CD4-positive, alpha-beta T cell treated with Interleukin-1 beta for 1 hour (primary cell): ENCODE measurements at regions not wholly inside any gene's neighbourhood (a gene's known extent, or its start where the extent isn't known, plus 50 kb on each side); places are given as distances from the start of the nearest gene placed in this dataset.

Experiments used
- DNase-seq, 2 donors: peaks; one replicate each; pipeline ENCODE4 v3.0.0-alpha.2; 2020 to 2022

DNA sequence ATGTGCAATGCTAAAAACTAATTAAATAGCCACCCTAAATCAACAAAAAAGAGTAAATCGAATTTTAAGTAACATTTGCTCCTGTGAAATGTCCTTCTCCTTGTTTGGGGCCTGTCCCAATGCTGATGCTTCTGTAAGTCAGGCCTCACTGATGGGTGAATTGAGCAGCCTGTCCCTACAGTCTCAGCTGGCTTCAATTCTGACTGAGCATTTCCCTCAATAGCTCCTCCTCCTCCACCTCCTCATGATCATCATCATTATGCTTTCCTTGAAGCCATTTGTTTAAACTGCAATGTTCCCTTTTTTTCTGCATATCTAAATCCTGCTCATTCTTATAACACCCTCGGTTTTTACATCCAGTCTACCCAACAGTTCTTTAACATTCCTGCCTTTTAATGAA is 137.2 kb upstream of the CELF4 start:
- DNase-seq = no peak

DNA sequence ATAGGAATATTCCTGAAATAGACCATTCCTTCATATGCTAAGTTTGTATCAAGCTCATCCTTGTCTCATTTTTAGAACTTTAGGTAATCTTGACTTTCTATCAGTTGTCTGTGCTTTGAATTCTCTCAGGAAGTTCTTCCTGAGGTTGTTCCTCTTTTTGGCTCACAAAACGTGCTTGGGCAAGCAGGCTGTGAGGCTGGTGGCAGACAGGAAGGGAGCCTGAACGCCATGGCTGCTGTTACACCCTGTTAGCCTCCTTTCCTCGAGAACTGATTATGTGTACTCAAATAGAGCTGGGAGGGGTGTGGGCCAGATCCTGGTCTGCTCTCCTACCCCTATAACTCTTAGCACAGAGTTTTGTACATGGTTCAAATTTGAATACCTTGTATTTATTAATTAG is 136.4 kb upstream of the CELF4 start:
- DNase-seq = no peak

DNA sequence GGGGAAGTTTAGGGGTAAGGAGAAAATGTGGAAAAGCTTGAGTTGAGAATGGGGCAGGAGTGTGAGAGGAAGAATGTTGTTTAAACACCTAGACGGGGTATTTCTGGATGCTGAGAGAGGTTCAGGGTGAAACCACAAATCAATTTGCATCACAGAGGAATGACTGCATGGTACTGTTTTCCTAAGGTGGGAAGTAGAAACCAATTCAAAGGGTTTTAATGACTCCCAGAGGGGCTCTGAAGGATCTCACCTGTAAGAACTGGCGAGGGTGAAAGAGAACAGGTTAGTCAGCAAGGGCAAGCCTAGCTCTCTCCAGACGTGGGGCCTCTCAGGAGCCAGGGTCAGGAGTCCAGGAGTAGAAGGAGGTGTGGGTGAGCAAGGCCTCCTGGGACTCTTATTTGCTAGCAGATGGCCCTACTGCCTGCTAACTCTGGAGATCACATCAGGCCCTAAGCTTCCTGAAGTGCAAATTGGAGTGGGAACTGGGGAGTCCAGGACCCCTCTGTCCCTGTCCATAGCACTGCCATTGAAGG is 133.0 kb upstream of the CELF4 start:
- no peak for DNase-seq

DNA sequence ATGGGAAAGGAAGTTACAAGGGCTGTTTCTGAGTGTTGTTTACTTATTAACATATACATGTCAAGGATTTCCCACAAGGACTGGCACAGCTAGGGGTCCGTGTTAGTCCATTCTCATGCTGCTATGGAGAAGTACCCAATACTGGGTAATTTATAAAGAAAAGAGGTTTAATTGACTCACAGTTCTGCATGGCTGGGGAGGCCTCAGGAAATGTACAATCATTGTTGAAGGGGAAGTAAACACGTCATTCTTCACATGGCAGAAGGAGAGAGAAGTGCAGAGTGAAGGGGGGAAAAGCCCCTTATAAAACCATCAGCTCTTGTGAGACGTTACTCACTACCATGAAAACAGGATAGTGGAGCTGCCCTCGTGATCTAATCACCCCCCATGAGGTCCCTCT is 128.9 kb upstream of the CELF4 start:
- no peak for DNase-seq

DNA sequence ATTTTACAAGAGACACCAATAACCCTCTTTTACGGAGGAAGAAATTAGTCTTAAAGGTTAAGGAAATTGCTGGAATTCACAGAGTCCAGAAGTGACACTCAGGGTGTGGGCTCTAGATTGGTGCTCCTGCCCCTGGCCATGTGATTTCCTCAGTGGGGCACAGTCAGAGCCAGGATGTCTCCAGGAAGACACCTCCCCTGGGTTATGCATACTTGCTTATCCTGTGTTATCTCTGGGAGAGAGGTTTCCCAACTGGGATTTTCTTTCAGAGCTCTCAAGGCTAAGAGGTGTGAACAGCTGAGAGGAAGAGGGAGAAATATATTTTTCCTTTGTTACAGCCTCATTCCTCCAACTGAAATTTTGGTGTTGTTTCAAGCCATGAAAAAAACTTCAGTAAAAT is 125.6 kb upstream of the CELF4 start:
- no peak for DNase-seq

DNA sequence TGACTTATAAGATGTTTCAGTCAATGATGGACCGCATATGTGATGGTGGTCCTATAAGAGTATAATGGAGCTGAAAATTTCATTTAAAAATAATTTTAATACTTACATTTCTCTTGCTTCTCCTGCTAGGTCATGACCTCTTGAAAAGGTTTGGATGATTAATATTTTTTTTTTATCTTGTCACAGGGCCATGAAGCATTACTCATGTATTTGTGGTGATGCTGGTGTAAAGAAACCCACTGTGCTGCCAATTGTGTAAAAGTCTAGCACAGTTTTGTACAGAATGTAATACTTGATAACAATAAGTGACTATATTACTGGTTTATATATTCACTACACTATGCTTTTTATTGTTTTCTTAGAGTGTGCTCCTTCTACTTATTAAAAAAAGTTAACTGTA is 124.2 kb upstream of the CELF4 start:
- no peak for DNase-seq

DNA sequence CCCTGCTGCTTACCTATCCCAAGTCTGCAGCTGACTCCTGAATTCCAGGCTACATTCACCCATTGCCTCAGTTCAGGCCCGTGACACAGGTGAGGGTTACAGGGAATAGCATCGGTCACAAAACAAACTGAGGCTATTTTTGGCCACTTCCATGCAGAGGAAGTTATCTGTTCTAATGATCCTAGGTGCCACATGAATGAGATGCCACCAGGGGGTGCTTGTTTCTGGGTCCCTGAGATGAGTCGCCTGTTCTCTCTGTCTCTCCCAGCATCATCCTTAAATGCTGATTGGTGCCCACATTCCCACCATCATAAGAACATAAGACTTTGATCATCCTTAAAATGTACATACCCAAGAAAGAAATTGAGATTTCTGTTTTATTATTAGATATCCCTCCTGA is 119.0 kb upstream of the CELF4 start:
- no peak for DNase-seq

DNA sequence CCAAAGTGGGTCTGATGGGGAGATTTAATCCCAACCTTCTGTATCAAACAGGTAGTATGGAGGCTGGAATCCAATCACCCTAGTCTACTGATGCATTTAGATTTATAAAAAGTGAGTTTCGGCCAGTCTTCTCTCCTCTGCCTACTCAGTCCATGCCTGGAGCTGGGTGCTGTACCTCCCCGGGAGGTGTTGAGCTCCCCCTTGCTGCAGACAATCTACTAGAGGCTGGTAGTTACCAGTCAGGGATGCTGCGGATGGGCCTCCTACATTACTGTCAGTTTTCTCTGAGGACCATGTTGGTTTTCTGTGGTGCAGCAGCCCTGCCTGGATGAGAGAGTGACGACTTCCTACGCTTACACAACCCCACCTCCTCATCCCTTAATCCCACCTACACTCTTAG is 118.6 kb upstream of the CELF4 start:
- no peak for DNase-seq

DNA sequence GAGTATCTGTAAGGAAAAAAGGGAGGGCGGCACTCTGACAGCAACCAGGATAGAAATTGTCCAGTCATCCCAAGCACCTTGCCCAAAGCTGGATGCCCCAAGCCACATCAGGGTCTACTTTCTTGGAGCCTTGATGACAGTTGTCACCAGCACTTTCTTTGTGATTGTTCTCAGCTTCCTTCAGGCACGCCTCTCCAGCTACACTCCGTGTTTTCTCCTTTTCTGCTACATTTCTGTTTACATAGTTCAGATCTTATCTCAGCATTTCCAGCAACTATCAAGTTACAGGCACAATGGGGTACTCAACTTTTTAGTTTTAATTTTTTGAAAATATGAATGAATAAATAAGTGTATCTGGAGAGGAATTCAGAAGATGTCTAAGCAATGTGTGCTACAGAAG is 115.3 kb upstream of the CELF4 start:
- DNase-seq = no peak

DNA sequence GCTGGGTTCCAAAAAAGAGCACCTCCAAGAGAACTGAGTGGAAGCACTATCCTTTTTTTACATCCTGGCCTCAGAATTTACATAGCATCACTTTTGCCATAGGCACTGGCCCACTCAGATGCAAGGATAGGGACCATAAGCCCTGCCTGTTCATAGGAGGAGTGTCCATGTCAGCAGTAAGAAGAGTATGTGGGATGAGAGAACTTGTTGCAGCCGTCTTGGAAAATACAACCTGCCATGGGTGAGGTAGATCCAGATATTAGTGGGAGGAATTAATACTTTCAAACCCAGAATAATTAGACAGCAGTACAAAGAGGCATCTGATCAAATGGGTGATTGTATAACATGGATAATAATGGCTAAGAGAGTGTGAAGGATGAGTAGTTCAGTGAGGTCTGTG is 110.7 kb upstream of the CELF4 start:
- no peak for DNase-seq

DNA sequence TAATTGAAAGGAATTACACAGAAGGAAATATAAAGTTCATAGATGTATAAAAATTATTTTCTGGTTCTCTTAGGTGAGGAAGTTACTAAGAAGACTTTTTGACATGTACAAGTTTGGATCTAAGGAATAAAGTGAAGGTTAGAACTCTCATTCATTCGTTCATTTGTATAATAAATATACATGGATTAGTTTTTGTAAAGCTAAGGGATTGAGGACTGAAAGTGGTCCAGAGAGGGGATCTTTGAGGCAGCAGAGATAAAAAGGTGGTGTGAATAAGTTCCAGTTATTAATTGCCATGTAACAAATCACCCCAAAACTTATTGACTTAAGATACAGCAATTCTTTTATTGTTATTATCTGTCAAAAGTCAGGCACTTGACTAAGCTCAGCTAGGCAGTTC is 110.1 kb upstream of the CELF4 start:
- DNase-seq = no peak

DNA sequence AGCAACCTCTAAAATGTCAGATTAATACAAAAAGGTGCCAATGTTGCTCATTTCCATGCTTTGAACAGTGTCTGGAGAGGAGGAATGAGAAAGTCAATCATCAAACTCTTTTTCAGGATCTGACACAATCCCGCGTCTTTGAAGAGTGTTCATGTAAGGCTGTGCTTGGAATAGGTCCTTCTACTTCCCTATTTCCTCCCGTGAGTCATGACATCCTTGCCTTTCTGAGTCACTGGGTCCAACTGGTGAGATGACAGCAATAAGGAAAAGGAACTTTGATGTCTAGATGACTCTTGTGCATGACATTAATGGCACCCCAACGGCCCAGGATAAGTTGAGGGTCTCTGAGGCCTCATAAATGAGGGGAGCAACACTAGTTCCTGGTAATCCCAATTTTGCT is 109.0 kb upstream of the CELF4 start:
- DNase-seq = no peak

DNA sequence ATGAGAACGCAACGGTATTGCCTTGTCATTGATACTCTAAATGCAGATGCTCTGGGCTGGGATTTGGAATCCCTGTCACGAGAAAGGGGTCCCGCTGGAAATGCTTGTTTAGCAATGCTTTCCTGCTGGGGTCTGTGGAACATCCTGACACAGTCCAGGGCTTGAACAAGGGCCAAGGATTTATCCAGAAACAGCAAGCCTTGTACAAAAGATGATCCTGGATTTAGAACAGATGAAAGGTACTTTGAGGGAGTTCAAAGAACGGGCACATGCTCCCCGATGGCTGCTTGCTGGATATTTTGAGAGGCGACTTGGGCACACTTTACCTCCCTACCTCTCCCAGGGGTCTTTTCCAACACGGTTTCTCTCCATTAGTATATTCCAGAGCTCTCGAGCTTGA is 108.1 kb upstream of the CELF4 start:
- DNase-seq = no peak

DNA sequence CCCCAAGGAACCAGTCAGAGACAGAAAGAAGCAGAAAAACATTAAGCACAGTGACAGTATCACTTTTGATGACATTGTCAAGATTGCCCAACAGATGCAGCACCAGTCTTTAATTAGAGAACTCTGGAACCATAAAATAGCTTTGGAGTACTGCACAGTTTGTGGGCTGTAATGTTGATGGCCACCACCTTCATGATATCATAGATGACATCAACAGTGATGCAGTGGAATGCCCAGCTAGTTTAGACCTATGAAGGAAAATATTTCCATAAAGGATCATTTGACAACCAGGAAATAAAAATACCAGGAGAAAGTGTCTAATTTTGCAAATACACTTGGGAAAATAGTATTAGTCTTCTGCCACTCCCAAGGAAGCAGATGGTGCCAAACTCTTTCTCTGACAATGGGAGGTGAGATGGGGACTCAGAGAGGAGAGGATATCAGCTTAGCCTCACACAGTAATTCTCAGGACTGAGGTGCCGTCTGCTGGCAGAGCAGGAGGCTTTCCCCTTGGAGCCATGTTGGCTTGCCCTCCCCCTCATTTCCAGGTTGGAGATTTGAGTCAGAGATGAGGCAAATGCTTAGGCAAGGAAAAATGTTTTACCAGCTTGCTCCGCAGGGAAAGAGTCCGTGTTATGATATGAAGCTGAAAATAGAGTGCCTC is 107.5 kb upstream of the CELF4 start:
- DNase-seq = no peak

DNA sequence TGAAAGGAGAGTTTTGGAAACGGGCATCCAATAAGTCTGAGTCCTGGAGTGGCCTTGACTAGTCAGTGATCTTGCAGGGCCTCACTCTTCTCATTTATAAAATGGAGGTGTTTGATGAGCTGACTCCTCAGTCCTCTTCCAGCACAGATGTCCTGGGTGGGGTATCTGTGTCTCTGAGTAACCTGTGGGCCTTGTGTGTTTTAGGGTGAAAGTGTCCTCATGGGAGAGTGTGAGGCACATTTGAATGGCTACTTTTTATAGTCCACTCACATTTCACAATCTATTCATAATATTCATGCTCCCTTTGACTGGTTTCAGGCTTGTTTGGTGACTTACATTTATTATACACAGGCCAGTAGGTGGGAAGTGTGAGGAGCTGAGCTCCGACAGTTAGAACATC is 106.4 kb upstream of the CELF4 start:
- no peak for DNase-seq

DNA sequence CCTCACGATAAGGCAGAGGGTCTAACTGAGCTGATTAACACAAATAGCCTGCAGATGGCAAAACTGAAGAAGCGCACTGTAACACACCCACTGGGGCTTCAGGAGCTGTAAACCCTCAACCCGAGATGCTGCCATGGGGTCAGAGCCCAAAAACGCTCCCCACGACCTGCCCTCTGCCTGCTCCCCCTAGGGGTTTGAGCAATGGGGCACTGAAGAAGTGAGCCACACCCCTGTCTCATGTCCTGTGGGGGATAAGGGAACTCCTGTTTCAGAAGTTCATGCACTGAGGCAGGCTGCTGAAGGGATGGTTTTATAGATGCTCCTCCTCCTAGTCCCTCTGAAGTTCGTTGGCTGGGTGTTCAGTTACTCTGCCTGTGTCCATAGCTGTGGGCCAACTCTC is 105.9 kb upstream of the CELF4 start:
- no peak for DNase-seq

DNA sequence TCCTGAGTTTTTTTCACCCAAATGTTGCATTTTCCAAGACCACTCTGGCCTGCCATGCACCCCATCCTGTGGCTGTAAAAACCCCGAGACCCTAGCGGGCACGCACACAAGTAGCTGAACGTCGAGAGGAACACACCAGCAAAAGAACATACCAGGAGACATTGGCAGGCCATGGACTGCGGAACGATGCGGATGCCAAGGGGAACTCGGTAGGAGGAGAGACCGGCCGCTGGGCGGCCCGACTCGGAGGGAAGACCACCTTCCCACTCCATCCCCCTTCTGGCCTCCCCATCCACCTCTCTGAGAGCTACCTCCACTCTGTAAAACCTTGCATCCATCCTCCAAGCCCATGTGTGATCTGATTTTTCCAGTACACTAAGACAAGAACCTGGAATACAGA is 105.5 kb upstream of the CELF4 start:
- DNase-seq = no peak

DNA sequence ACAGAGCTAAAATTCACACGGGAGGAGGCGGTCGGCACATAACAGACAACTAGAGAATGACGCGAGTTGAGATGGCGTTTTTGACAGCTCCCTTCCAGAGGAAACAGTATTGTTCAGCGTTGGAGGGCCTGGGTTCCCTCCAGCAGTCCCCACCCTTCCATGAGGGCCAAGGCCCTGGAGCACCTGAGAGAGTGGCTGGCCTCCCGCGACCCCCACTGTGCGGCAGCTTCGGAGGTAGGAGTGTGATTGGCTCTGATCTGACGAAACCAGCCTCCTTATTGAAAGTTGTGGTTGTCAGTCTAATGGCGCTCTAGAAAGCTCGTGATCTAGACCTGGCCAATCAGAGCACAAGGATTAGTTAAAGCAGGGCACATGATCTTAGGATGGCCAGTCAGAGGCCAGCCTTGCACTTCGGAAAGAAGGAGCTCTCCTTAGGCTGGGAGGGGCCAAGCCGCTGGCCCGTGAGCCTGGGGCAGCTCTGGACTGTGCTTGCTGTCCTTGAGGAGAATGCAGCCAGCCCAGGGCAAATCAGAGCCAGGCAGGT is 104.5 kb upstream of the CELF4 start:
- no peak for DNase-seq

DNA sequence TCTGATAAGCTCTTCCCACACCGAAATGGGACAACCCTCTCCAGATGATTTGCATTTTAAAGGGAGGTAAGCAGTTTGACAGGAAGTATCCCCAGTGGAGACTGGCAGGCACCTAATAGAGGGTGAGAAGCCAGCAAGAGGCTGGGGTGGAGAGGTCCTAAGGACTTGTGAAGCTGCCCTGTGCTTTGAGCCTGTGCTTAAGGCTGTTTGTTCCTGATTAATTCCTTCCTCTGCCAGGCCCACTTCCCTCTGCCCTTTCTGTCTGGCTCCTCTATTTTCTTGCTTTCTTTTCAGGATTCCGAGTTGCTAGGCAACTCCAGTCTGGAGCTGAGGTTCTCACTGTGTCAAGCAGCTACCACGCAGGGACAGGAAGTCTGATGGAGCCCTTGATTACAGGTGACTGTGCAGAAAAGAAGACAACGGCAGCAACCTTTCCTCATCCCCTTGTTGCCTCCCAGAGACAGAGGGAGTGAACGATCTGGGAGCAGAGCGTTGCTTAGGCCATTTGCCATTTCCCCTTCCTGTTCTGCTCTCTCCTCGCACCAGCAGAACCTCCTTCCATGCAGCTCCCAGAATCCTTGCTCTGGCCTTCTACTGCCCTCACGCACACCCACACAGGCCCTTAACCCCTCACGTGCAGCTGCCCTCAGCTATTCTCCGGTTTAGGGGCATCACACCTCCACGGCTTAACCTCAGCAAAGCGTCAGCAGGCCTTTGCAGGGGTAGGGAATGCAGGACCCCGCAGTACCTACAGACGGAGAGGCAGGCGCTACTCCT is 103.6 kb upstream of the CELF4 start:
- DNase-seq = no peak

DNA sequence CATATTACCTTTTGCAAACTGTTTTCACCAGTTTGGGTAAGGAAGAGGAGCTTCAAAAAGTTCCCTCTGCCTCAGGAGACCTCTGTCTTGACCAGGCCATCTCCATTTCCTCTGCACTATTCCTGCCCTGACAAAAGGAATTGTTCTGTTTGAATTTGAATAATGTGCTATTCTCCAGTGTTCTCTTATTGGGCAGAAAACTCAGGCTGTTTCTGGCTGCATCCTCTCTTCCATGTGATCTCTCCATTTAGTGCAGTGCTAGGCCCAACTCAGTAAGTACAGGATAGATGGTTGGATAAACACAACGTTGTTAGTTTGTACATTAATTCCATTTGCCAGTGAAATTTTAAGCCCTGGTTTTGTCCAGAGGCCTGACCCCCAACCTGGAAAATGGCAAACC is 102.2 kb upstream of the CELF4 start:
- DNase-seq = no peak

DNA sequence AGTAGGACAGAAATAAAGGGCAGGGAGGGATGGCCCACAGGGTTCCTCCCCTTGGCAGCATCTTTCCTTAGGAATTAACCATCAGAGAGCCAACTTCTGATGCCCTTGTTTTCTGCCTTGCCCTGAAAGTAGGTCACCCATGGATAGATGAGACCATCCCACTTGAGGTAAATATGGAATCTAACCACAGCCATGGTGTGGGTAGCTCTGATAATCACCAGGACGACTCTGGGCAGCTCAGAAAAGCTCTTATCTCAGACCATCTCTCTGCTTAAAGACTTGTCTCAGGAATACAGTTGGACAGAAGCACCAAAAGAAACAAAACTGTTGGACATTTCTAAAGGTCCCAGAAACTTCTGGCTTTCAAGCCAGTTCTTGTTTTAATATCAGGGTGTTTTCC is 101.4 kb upstream of the CELF4 start:
- DNase-seq = no peak

DNA sequence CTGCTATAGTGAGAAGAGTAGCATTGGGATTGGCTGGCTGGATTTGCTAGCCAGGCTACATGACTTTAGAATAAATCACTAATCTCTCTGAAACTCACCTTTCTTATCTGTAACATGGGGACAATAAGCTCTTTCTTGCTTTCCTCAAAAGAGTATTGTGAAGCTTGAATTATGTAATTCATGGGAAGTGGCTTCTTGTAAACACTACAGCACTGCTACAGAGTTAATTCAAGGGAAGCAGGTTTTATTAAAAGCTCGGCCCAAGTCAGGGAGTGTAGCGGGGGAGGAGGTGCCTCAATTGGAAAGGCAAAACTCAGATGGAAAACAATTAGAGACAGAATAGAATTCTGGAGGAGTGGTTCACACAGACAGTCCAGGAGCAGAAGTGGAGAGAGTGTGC is 100.9 kb upstream of the CELF4 start:
- DNase-seq = no peak

DNA sequence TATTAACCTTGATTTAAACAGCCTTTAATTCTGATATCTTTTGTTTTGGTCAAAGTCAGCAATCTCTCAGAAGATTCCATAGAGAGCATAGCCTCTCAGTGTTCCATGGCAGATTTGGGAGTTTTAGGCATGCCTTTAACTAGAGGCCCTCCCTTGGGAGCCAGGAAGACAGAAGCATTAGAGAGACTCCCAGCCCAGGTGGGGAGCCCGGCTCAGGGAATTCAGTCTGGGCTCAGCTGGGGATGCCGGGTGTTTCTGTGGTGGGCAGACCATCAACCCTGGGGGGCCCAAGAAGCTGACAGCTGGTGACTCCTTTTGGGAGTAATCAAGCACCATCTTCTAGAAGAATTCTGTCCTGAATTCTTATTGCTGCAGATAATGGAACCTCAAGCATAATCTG is 99.7 kb upstream of the CELF4 start:
- no peak for DNase-seq

DNA sequence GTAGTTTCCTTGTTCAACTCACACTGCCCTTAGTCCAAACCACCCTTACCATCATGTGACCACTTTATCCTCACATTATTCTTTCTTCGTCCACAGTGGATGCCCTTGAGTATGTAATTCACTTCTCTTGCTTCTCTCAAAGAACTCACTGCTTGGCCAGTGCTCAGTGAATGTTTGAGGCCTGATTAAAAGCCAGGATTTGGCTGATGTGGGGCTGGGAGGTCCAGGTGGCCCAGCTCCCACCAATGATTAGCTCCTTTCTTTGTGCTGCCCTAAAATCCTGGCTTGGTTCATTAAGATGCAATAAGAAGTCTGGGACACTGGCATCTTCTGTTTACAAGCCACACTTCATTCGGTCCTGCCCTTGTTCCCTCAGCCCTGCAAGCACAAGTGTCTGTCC is 97.8 kb upstream of the CELF4 start:
- DNase-seq = no peak
